Mesenchymal stem cell (in vitro differentiated cells and primary cell): ENCODE measurements at regions not wholly inside any gene's neighbourhood (a gene's known extent, or its start where the extent isn't known, plus 50 kb on each side); places are given as distances from the start of the nearest gene placed in this dataset.

Source experiments
- DNase-seq: peaks from one replicate; pipeline ENCODE4 v3.0.0-alpha.2; 2013
- H2AFZ ChIP-seq: one replicate; pipeline ENCODE4 v1.6.1; 2013; ENCODE audit warnings: low read depth, mild to moderate bottlenecking, control low read depth, inconsistent platforms, low read length, moderate library complexity
- H2AK5ac ChIP-seq: 2 replicates; pipeline ENCODE4 v1.6.1; 2013; ENCODE audit warnings: low read length, moderate library complexity, mild to moderate bottlenecking, inconsistent platforms; ENCODE audit not compliant: severe bottlenecking
- H2BK120ac ChIP-seq: one replicate; pipeline ENCODE4 v1.6.1; 2013; ENCODE audit warnings: low read depth, mild to moderate bottlenecking, inconsistent platforms, low read length, moderate library complexity
- H2BK12ac ChIP-seq, 2 experiments: one replicate each; pipeline ENCODE4 v1.6.1; 2013; ENCODE audit warnings: inconsistent platforms in 2 of 2, low read length in 2 of 2, mild to moderate bottlenecking in 2 of 2, moderate library complexity in 2 of 2, control low read depth in 1 of 2
- H2BK15ac ChIP-seq: one replicate; pipeline ENCODE4 v1.6.1; 2013; ENCODE audit warnings: mild to moderate bottlenecking, low read depth, inconsistent platforms; ENCODE audit not compliant: poor library complexity, severe bottlenecking
- H2BK5ac ChIP-seq: 2 replicates; pipeline ENCODE4 v1.6.1; 2013; ENCODE audit warnings: low read depth, mild to moderate bottlenecking, low read length, control low read depth, inconsistent platforms; ENCODE audit not compliant: poor library complexity, severe bottlenecking
- H3K14ac ChIP-seq, 2 experiments: one replicate each; pipeline ENCODE4 v1.6.1; 2013; ENCODE audit warnings: inconsistent platforms in 2 of 2, low read length in 2 of 2, control low read depth in 1 of 2, mild to moderate bottlenecking in 1 of 2, moderate library complexity in 1 of 2
- H3K18ac ChIP-seq, 2 experiments: one replicate each; pipeline ENCODE4 v1.6.1; 2013; ENCODE audit warnings: inconsistent platforms in 2 of 2, low read length in 2 of 2, control low read depth in 1 of 2, low read depth in 1 of 2, mild to moderate bottlenecking in 1 of 2
- H3K23ac ChIP-seq, 2 experiments: one replicate each; pipeline ENCODE4 v1.6.1; 2013; ENCODE audit warnings: inconsistent platforms in 2 of 2, low read length in 2 of 2, mild to moderate bottlenecking in 2 of 2, moderate library complexity in 2 of 2, control low read depth in 1 of 2
- H3K27ac ChIP-seq: 2 replicates; pipeline ENCODE4 v1.5.1; 2013; ENCODE audit warnings: mild to moderate bottlenecking, moderate library complexity, low read length, control low read depth, inconsistent platforms; ENCODE audit not compliant: poor library complexity, severe bottlenecking
- H3K27me3 ChIP-seq, 2 experiments: 2 replicates each; pipeline versions ENCODE4 v1.6.1 to v1.7.0; 2013; ENCODE audit warnings: low read length in 2 of 2, mild to moderate bottlenecking in 2 of 2, moderate library complexity in 2 of 2, control low read depth in 1 of 2, inconsistent platforms in 1 of 2; ENCODE audit not compliant: control insufficient read depth in 1 of 2, insufficient read depth in 1 of 2
- H3K36me3 ChIP-seq, 2 experiments: 2 replicates each; pipeline versions ENCODE4 v1.6.1 to v1.7.0; 2013; ENCODE audit warnings: low read length in 2 of 2, control low read depth in 1 of 2, inconsistent platforms in 1 of 2, low read depth in 1 of 2, mild to moderate bottlenecking in 1 of 2; ENCODE audit not compliant: insufficient read depth in 2 of 2, control insufficient read depth in 1 of 2
- H3K4ac ChIP-seq, 2 experiments: one replicate each; pipeline ENCODE4 v1.6.1; 2013; ENCODE audit warnings: inconsistent platforms in 2 of 2, low read length in 2 of 2, mild to moderate bottlenecking in 2 of 2, moderate library complexity in 2 of 2, control low read depth in 1 of 2, low read depth in 1 of 2
- H3K4me1 ChIP-seq: 2 replicates; pipeline ENCODE4 v1.6.1; 2013; ENCODE audit warnings: low read depth, low read length, control low read depth; ENCODE audit not compliant: control insufficient read depth, insufficient read depth
- H3K4me2 ChIP-seq: 2 replicates; pipeline ENCODE4 v1.6.1; 2013; ENCODE audit warnings: low read length, mild to moderate bottlenecking, inconsistent platforms; ENCODE audit not compliant: poor library complexity, severe bottlenecking
- H3K4me3 ChIP-seq, 2 experiments: 2 replicates each; pipeline versions ENCODE4 v1.5.1 to v1.7.0; 2013; ENCODE audit warnings: low read length in 2 of 2, mild to moderate bottlenecking in 2 of 2, control low read depth in 1 of 2, low read depth in 1 of 2; ENCODE audit not compliant: insufficient read depth in 1 of 2
- H3K79me1 ChIP-seq: replicated peaks from 2 replicates; pipeline ENCODE4 v1.6.1; 2013; ENCODE audit warnings: mild to moderate bottlenecking, control low read depth, low read length, inconsistent platforms; ENCODE audit not compliant: poor library complexity, severe bottlenecking
- H3K9ac ChIP-seq: 2 replicates; pipeline ENCODE4 v1.7.0; 2013; ENCODE audit warnings: mild to moderate bottlenecking, low read length, moderate library complexity
- H3K9me3 ChIP-seq: 2 replicates; pipeline ENCODE4 v1.7.0; 2013; ENCODE audit warnings: mild to moderate bottlenecking, low read length; ENCODE audit not compliant: control insufficient read depth
- H4K8ac ChIP-seq: one replicate; pipeline ENCODE4 v1.6.1; 2013; ENCODE audit warnings: inconsistent platforms, mild to moderate bottlenecking, low read length, moderate library complexity
- H4K91ac ChIP-seq: one replicate; pipeline ENCODE4 v1.6.1; 2013; ENCODE audit warnings: mild to moderate bottlenecking, low read length, inconsistent platforms
- WGBS: methylation state at CpG from one replicate; pipeline ENCODE4 v1.1.7; 2013; ENCODE audit warnings: mixed read lengths; 5-methylcytosine and 5-hydroxymethylcytosine counted together

- H2BK5ac ChIP-seq = no peak overlapping the region
- no peak overlapping the region for H4K91ac ChIP-seq
- H3K4me3 ChIP-seq = no peak overlapping the region
- no peak overlapping the region for H3K14ac ChIP-seq
- peaks cover 20% of the 10 kb centered on the region for H3K9me3 ChIP-seq
- no peak overlapping the region for H2AFZ ChIP-seq
- no peak overlapping the region for H3K23ac ChIP-seq
- no peak overlapping the region for H3K18ac ChIP-seq
- no peak overlapping the region for H3K9ac ChIP-seq
- no peaks in the 10 kb centered on the region for H3K27me3 ChIP-seq
- no peak for DNase-seq
- H2AK5ac ChIP-seq = no peak overlapping the region
- no peak overlapping the region for H3K4ac ChIP-seq
- H2BK12ac ChIP-seq = no peak overlapping the region
- H3K36me3 ChIP-seq = no peaks in the 10 kb centered on the region
- H3K79me1 ChIP-seq = no peaks in the 10 kb centered on the region
- H3K27ac ChIP-seq = no peak overlapping the region
- H3K4me1 ChIP-seq = no peaks in the 10 kb centered on the region
- H4K8ac ChIP-seq = no peak overlapping the region
- 89% methylated on average over 4 of the region's 4 CpGs for WGBS
- no peak overlapping the region for H2BK15ac ChIP-seq
- no peak overlapping the region for H3K4me2 ChIP-seq
- H2BK120ac ChIP-seq = no peak overlapping the region
These were observed 96.2 kb upstream of the CYYR1 start for GRCh38 chr21:26669215-26669764.

- no peak overlapping the region for H3K23ac ChIP-seq
- H2BK12ac ChIP-seq = no peak overlapping the region
- H3K36me3 ChIP-seq = no peaks in the 10 kb centered on the region
- no peaks in the 10 kb centered on the region for H3K4me1 ChIP-seq
- no peak overlapping the region for H3K27ac ChIP-seq
- no peak overlapping the region for H3K4me2 ChIP-seq
- no peak overlapping the region for H4K91ac ChIP-seq
- DNase-seq = no peak
- no peak overlapping the region for H2BK120ac ChIP-seq
- no peak overlapping the region for H4K8ac ChIP-seq
- H2BK5ac ChIP-seq = no peak overlapping the region
- no peaks in the 10 kb centered on the region for H3K27me3 ChIP-seq
- H3K79me1 ChIP-seq = no peaks in the 10 kb centered on the region
- peaks cover 20% of the 10 kb centered on the region for H3K9me3 ChIP-seq
- H3K14ac ChIP-seq = no peak overlapping the region
- no peak overlapping the region for H3K4ac ChIP-seq
- H3K18ac ChIP-seq = no peak overlapping the region
- H3K9ac ChIP-seq = peak overlapping the region; percentile 40
- H2BK15ac ChIP-seq = no peak overlapping the region
- WGBS = 75% methylated on average over 4 of the region's 4 CpGs
- H3K4me3 ChIP-seq = no peak overlapping the region
- H2AK5ac ChIP-seq = no peak overlapping the region
- H2AFZ ChIP-seq = no peak overlapping the region
These were observed 86.7 kb upstream of the CYYR1 start for GRCh38 chr21:26659757-26660156.

- H4K91ac ChIP-seq = peak overlapping the region; percentile 12
- no peak overlapping the region for H3K23ac ChIP-seq
- no peaks in the 10 kb centered on the region for H3K4me1 ChIP-seq
- no peak overlapping the region for H2BK12ac ChIP-seq
- no peak overlapping the region for H3K4me2 ChIP-seq
- no peaks in the 10 kb centered on the region for H3K79me1 ChIP-seq
- H3K4me3 ChIP-seq = no peak overlapping the region
- H2BK5ac ChIP-seq = no peak overlapping the region
- H3K9me3 ChIP-seq = peaks cover 14% of the 10 kb centered on the region
- H3K18ac ChIP-seq = peak overlapping the region in 1 of 2 experiments; percentile 4
- no peak overlapping the region for H3K27ac ChIP-seq
- no peak overlapping the region for H3K14ac ChIP-seq
- H3K27me3 ChIP-seq = no peaks in the 10 kb centered on the region
- no peak overlapping the region for H2AK5ac ChIP-seq
- WGBS = 100% methylated on average over 1 of the region's 1 CpG
- H3K4ac ChIP-seq = no peak overlapping the region
- peak overlapping the region; percentile 40 for H3K9ac ChIP-seq
- H2BK15ac ChIP-seq = no peak overlapping the region
- H2BK120ac ChIP-seq = no peak overlapping the region
- no peak overlapping the region for H2AFZ ChIP-seq
- H4K8ac ChIP-seq = no peak overlapping the region
- no peak for DNase-seq
- H3K36me3 ChIP-seq = no peaks in the 10 kb centered on the region
These were observed 86.1 kb upstream of the CYYR1 start for GRCh38 chr21:26659182-26659581.

GRCh38 chr21:26655460-26655859, 82.4 kb upstream of the CYYR1 start:
- no peak overlapping the region for H2AFZ ChIP-seq
- H3K79me1 ChIP-seq = no peaks in the 10 kb centered on the region
- no peak overlapping the region for H2BK12ac ChIP-seq
- no peaks in the 10 kb centered on the region for H3K4me1 ChIP-seq
- WGBS = 89% methylated on average over 6 of the region's 6 CpGs
- H4K91ac ChIP-seq = no peak overlapping the region
- no peak overlapping the region for H3K27ac ChIP-seq
- H3K36me3 ChIP-seq = no peaks in the 10 kb centered on the region
- H2BK5ac ChIP-seq = no peak overlapping the region
- no peak overlapping the region for H2BK15ac ChIP-seq
- H3K18ac ChIP-seq = no peak overlapping the region
- H3K4ac ChIP-seq = no peak overlapping the region
- no peak overlapping the region for H2AK5ac ChIP-seq
- no peaks in the 10 kb centered on the region for H3K27me3 ChIP-seq
- H3K23ac ChIP-seq = no peak overlapping the region
- H2BK120ac ChIP-seq = no peak overlapping the region
- no peak overlapping the region for H3K9ac ChIP-seq
- H3K4me2 ChIP-seq = no peak overlapping the region
- H3K14ac ChIP-seq = no peak overlapping the region
- H3K4me3 ChIP-seq = no peak overlapping the region
- DNase-seq = no peak
- H4K8ac ChIP-seq = no peak overlapping the region
- H3K9me3 ChIP-seq = peaks cover 10% of the 10 kb centered on the region
